ENCODE measurements at regions not wholly inside any gene's neighbourhood (a gene's known extent, or its start where the extent isn't known, plus 50 kb on each side); places are given as distances from the start of the nearest gene placed in this dataset.
A peak's percentile ranks its signal among the peaks of the same experiment; 100 is the strongest.

DNA sequence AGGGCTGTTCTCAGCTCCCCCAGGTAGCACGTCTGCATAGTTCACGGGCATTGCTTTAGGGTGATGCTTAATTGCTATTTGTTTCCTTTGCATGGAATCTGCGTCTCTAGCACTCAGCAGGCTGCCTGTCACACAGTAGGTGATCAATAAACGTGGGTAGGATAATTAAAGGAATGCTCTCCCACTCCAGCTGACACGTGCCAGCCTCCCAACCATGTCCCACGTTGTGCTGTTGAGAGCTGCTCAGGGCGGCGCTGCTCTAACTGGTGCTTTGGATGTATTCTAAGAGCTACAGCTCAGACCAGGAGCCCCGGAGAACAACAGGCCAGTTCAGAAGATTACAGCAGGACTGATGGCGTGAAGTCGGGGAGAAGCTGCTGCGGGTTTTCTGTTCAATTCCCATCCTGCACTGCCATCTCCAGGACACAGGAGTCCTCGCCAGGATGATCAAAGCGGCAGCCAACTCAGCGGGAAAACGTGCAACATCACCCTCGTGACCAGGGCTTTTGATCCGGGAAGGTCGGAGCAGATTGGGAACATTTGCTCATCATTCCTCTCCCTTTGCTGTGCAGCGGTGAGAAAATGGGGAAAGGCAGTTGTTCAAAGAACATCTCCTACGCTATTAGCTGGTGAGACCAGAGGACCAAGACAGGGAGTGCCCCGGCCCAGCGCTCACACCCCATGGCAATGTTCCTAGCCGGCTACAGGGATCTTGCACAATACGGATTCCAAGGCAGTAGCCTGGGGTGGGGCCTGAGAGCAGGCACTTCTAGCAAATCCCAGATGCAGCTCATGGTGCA is 50.5 kb upstream of the FOXK1 start:
- Mint-ChIP-seq H3K36me3 (ENCODE audit: low read depth, unreplicated experiment) (no peaks in the 10 kb centered on the region), H3K4me1 (ENCODE audit: unreplicated experiment) (no peaks in the 10 kb centered on the region), H3K9me3 (ENCODE audit: unreplicated experiment) (peaks cover 17% of the 10 kb centered on the region), H3K27ac (ENCODE audit: unreplicated experiment) (no peak overlapping the region), H3K27me3 (ENCODE audit: unreplicated experiment) (peaks cover 8% of the 10 kb centered on the region), H3K4me3 (ENCODE audit: unreplicated experiment) (no peak overlapping the region)
- DNase-seq (ENCODE audit: low spot score), result peak; percentile 8
- TF ChIP-seq, protein P1, sequence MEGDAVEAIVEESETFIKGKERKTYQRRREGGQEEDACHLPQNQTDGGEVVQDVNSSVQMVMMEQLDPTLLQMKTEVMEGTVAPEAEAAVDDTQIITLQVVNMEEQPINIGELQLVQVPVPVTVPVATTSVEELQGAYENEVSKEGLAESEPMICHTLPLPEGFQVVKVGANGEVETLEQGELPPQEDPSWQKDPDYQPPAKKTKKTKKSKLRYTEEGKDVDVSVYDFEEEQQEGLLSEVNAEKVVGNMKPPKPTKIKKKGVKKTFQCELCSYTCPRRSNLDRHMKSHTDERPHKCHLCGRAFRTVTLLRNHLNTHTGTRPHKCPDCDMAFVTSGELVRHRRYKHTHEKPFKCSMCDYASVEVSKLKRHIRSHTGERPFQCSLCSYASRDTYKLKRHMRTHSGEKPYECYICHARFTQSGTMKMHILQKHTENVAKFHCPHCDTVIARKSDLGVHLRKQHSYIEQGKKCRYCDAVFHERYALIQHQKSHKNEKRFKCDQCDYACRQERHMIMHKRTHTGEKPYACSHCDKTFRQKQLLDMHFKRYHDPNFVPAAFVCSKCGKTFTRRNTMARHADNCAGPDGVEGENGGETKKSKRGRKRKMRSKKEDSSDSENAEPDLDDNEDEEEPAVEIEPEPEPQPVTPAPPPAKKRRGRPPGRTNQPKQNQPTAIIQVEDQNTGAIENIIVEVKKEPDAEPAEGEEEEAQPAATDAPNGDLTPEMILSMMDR (IDR thresholded peaks at IDR 0.05; ENCODE audit: unreplicated experiment), result no peak
